ENCODE measurements at regions not wholly inside any gene's neighbourhood (a gene's known extent, or its start where the extent isn't known, plus 50 kb on each side); places are given as distances from the start of the nearest gene placed in this dataset.
A peak's percentile ranks its signal among the peaks of the same experiment; 100 is the strongest.

DNA sequence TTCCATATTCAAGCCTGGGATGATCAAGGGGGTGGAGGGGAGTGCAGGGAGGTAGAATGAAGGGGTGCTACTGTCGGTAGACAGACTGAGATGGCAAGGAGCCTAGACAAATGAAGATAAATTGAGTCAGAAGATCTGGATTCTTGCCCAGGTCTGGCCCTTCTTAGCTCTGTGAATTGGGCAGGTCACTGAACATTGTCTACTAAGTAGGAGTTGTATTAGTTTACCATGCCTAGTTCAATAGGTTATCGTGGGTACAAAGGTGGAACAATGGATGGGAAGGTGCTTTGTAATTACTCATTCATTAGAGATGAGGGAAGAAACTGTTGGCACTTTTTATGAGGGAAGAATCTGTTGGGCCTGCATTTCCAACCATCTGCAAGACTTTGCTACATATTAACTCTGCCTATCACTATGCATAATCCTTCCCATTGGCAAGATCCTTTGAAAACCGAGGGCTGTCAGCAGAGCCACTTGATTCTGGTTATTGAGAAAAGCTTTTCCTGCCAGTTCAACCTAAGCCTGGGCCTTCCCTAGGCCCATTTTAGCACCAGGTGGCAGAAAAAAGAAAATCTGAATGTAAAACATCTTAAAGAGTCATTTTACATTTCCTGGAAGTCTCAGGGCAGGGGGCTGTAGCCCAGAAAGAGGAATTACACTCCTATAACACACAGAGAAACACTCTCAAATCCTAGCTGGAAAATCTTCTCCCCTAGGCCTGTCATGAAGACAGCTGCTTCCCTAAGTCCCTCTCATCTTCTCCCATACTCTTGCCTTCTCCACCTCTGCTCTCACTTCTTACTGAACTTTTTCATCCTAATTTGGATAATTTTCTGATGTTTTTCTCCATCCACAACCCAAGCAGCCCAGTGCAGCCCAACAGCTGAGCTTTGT, 103.5 kb downstream of the CD24 start:
- 51 to 59% methylated on average over 3 of the region's 3 CpGs for WGBS, 2 donors
- Histone ChIP-seq H3K4me1 (no peaks in the 10 kb centered on the region), H3K36me3 (no peaks in the 10 kb centered on the region), H3K27ac (peak overlapping the region in 1 of 3 donors; percentile 3), H3K27me3 (no peaks in the 10 kb centered on the region), H3K9me3 (no peaks in the 10 kb centered on the region), H3K4me3 (replicated peaks in 1 of 3) (no peak overlapping the region)
- DNase-seq = no peak
- intact Hi-C loops (cut with DNase I) = no loop called here
- no peak for TF ChIP-seq POLR2A (IDR thresholded peaks at IDR 0.05)
- no peak for TF ChIP-seq CTCF (IDR thresholded peaks at IDR 0.05)

- Histone ChIP-seq H3K4me1 (no peaks in the 10 kb centered on the region), H3K9me3 (no peaks in the 10 kb centered on the region), H3K4me3 (replicated peaks in 1 of 3) (no peak overlapping the region), H3K27ac (peak overlapping the region in 2 of 3 donors; percentile 15 to 65), H3K27me3 (no peaks in the 10 kb centered on the region), H3K36me3 (no peaks in the 10 kb centered on the region)
- TF ChIP-seq CTCF (IDR thresholded peaks at IDR 0.05) (no peak), POLR2A (IDR thresholded peaks at IDR 0.05) (no peak)
- intact Hi-C loops (cut with DNase I) = no loop called here
- no peak for DNase-seq
- WGBS, 2 donors = 58 to 74% methylated on average over 1 of the region's 1 CpG
Observed at GRCh38 chr6:106870069-106870468, 104.5 kb downstream of the CD24 start.

GRCh38 chr6:106869203-106869602, 105.3 kb downstream of the CD24 start:
- intact Hi-C loops (cut with DNase I) = no loop called here
- Histone ChIP-seq H3K36me3 (no peaks in the 10 kb centered on the region), H3K4me3 (replicated peaks in 1 of 3) (no peak overlapping the region), H3K27ac (peak overlapping the region in 1 of 3 donors; percentile 15), H3K9me3 (no peaks in the 10 kb centered on the region), H3K27me3 (no peaks in the 10 kb centered on the region), H3K4me1 (no peaks in the 10 kb centered on the region)
- 91 to 92% methylated on average over 5 of the region's 5 CpGs for WGBS, 2 donors
- no peak for TF ChIP-seq CTCF (IDR thresholded peaks at IDR 0.05)
- TF ChIP-seq POLR2A (IDR thresholded peaks at IDR 0.05) = no peak
- no peak for DNase-seq

- 87 to 90% methylated on average over 14 to 15 of the region's 15 CpGs for WGBS, 2 donors
- Histone ChIP-seq H3K4me1 (no peaks in the 10 kb centered on the region), H3K27me3 (no peaks in the 10 kb centered on the region), H3K4me3 (replicated peaks in 1 of 3) (no peak overlapping the region), H3K36me3 (no peaks in the 10 kb centered on the region), H3K27ac (no peak overlapping the region), H3K9me3 (no peaks in the 10 kb centered on the region)
- intact Hi-C loops (cut with DNase I) = no loop called here
- no peak for DNase-seq
- TF ChIP-seq CTCF (IDR thresholded peaks at IDR 0.05) (no peak), POLR2A (IDR thresholded peaks at IDR 0.05) (no peak)
Observed at GRCh38 chr6:106866875-106867658, 107.5 kb downstream of the CD24 start.

GRCh38 chr6:106862858-106863257, 111.7 kb downstream of the CD24 start:
- Histone ChIP-seq H3K27ac (no peak overlapping the region), H3K4me1 (peaks cover 0 to 7% of the 10 kb centered on the region in 2 donors), H3K27me3 (no peaks in the 10 kb centered on the region), H3K9me3 (no peaks in the 10 kb centered on the region), H3K36me3 (no peaks in the 10 kb centered on the region), H3K4me3 (replicated peaks in 1 of 3) (no peak overlapping the region)
- intact Hi-C loops (cut with DNase I) = no loop called here
- 93 to 97% methylated on average over 4 of the region's 4 CpGs for WGBS, 2 donors
- TF ChIP-seq POLR2A (IDR thresholded peaks at IDR 0.05) = no peak
- no peak for TF ChIP-seq CTCF (IDR thresholded peaks at IDR 0.05)
- DNase-seq = no peak

Data from thyroid gland (tissue), 4 donors.